ENCODE measurements at regions not wholly inside any gene's neighbourhood (a gene's known extent, or its start where the extent isn't known, plus 50 kb on each side); places are given as distances from the start of the nearest gene placed in this dataset.
A peak's percentile ranks its signal among the peaks of the same experiment; 100 is the strongest.

DNA sequence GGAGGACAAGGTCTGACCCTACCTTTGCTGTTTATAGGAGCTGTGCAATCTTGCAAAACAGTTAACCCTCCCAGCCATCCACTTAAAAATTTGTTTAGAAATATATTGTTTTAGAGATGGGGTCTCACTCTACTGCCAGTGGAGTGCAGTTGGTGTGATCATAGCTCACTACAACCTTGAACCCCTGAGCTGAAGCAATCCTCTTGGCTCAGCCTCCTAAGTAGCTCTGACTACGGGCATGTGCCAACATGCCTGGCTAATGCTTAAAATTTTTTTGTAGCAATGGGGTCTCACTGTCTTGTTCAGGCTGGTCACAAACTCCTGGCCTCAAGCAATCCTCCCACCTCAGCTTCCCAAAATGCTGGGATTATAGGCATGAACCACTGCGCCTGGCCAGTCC is 120.2 kb upstream of the PJA2 start:
- DNase-seq, result no peak

DNA sequence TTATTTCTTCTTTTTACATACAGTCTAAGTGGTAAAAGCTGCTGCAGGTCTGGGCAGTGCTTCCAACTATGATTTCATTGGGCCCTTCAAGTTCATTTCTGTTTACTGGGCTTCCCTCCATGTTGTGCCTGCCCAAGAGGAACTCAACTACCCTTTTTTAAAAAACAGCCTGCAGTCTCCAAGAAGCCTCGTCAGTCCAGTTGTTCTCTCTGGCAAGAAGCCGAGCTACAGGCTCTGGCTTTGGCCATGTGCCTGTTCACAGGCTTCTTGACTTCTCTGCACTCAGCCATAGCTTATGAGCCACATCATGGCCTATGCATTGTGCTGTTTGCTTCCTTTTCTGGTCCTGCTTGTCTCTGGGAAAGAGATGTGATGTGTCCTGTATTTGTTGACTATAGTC is 119.7 kb upstream of the PJA2 start:
- no peak for DNase-seq

DNA sequence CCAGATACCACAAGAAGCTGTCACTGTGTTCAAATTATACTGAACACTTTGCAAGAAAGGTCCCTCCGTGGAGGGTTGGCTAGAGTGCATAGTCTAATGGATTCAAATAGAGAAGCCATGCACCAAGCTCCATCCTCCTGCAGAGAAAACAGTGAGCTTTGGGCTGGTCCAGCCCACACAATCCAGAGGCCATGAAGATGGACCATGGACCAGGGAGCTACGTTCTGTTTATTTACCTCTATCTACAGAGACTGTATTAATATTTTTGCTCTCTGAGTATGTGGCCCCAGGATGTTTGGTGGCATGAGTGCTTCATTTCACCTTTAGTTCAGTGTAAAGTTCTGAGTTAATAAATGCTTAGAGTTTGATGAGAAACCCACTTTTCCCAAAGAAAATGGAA is 114.8 kb upstream of the PJA2 start:
- no peak for DNase-seq

GRCh38 chr5:109524026-109524425 is 114.3 kb upstream of the PJA2 start:
- no peak for DNase-seq

- no peak for DNase-seq
Observed at GRCh38 chr5:109522404-109522803, 112.6 kb upstream of the PJA2 start.

DNA sequence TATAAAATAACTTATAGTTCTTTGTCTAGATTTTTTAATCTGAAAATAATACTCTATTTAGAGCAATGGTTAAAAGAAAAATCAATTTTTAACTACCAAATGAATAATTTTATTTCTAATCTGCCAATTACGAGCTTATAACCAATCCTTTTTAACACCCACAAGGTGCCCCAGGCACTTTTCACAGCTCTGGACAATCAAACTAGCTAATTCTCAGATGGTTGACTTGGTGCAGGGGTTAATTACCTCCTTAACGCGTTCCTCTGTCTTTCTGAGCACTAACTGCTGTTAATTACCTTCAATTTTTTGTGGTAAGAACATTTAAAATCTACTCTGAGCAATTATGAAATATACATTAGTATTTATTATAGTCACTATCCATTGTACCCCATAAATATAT is 109.6 kb upstream of the PJA2 start:
- DNase-seq, result no peak

- DNase-seq, result no peak
Observed at GRCh38 chr5:109516390-109516789, 106.6 kb upstream of the PJA2 start.

DNA sequence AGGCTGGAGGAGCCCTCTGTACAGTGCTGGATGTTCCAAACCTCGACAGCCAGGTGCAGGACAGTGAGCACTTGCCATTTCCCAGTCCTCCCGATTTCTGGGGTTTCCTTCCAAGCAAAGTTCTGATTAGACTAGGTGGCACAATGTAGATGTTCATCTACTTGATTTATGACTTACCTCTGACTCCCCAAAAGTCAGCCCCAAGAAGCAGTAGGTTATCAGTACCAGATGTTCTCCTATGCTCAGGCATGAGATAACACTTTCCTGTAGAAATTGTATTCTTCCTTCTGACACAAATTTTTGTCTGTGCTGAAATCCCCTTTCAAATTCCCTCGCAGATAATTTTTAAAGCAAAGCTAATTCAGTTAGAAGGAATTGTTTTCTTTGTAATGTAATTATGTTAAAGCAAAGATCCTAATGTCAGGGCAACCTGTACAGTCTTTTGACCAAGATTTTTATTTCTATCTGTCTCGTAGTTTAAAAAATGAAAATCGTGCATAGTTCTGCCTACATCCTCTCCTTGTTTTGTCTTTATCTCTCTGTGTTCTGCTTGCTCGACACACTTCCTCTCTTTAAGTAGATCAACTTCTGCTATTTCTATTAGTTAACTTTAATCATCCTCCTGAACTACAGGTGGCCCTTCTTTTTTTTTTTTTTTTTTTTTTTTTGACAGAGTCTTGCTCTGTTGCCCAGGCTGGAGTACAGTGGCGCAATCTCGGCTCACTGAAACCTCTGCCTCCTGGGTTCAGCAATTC is 102.4 kb upstream of the PJA2 start:
- DNase-seq, result no peak

DNA sequence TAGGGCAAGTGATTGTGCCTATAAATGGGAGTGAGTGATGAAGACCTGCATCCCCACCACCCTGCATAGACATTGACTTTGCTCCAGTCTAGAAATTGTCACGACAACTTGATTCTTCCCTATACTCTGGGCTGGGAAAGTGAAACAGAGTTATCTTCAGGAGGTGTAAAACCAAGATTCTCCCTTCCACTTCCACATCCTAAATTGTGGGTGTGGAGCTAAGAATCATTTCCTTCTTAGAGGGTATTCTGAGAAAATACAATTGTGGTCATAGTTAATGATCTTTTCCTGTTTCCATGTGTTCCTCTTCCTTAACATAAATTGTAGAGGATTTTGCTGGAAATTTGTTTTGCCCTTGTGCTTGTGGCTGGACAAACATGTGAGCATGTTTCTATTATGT is 96.8 kb upstream of the PJA2 start:
- no peak for DNase-seq

DNA sequence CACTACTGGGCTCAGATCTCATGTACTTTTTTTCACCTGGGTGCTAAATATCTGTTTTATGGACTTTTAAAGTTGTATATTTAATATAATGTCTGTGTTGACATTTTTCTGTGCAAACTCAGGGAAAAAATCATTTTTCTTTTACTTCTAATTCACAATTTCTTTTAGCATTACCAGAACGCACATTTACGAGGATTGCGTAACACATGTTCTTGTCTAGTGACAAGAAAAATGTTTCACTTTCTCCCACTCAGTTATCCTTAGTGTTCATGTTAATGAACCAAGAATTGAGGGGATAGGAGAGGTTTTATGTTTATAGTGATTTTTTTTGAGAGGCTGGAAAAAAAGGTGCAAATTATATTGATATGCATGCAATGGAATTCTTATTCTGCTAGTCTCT is 86.3 kb upstream of the PJA2 start:
- DNase-seq, result no peak

DNA sequence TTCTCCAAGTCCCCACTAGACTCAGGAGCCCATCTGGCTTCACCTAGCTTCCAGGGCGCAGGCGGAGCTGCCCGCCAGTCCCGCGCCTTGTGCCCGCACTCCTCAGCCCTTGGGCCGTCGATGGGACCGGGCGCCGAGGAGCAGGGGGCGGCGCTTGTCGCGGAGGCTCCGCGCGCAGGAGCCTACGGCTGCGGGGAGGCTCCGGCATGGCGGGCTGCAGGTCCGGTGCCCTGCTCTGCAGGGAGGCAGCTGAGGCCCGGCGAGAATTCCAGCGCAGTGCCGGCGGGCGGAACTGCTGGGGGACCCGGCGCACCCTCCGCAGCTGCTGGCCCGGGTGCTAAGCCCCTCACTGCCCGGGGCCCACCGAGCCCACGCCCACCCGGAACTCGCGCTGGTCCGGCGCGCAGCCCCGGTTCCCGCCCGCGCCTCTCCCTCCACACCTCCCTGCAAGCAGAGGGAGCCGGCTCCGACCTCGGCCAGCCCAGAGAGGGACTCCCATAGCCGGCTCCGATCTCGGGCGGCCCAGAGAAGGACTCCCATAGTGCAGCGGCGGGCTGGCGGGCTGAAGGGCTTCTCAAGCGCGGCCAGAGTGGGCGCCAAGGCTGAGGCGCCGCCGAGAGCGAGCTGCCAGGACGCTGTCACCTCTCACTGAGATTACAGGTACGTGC is 78.1 kb upstream of the PJA2 start:
- no peak for DNase-seq

- DNase-seq, result no peak
Observed at GRCh38 chr5:109486200-109486804, 76.5 kb upstream of the PJA2 start.

DNA sequence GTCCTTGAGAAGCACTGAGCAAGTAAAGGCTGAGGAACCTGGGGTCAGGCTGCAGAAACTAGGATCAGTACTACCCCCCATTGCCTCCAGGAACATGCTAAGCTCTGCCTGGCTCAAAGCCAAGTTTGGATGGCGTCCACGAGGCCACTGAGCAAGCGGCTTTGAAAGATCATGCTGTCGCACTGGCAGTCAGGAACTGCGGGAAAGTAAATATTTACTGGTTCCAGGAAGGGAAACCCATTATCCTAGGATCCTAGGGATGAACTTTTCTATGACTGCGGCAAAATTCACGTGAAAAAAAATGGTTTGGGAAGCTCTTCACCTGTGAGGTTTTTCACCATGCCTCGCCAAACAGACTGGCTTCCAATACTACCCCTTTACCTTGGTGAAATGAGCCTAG is 75.3 kb upstream of the PJA2 start:
- no peak for DNase-seq

DNA sequence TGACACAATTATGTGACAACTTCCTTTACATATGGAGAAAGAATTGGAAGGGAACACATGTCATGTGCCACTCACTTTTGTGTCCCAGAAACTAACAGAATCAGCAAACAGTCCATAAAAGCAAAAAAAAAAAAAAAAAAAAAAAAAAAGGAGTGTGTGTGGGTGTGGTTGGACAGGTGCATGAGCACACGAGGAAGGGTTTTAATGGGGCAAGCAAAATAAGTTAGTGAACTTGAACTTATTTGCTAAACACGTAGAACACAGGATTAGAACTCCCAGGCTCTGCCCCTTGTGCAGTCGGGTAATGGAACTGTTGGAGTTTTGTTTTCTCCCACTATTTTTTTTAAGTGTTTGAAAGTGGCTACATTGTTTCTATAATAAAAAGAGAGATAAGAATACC is 74.8 kb upstream of the PJA2 start:
- no peak for DNase-seq

DNA sequence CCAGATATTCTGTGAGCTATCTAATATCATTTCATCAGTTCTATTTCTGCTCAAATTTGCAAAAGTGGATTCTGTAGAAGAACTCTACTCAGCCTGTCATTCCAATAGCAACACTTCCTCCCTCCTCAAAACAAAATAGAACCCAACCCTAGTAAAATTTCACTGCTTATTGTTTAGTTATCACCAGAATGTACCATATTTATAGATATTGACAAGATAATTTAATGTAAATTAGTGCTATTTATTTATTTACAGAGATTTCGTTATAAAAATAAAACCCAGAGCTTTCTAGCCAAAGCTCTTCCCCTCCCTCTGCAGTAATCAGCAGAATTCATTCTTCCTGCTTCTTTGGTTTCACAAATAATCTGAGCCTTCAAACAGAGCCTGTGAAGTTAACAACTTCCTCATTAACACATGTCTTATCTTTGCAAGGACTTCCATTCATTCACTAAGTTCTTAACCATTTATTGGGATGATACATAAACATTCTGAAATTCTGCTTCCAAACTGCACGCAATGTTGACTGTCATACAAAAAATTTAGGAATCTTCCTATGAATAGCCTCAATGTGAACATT is 73.7 kb upstream of the PJA2 start:
- no peak for DNase-seq

DNA sequence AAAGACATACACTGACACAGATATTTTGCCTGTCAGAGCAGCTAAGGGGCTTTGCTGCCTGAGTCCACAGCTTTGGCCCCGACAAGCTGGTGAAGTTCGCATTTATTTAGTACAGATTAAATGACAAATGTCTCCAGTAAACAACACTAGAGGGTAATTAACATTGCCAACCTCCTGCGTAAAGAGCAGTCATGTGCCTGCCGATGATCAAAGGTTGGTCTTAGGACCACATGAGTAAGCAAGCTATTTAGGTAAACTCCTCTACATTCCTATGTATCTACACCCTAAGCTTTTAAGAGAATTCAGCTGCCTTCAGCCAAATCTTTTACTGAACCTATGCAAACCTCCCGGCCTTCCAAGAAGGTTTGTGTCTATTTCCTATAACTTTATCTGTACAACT is 73.0 kb upstream of the PJA2 start:
- DNase-seq, result no peak

DNA sequence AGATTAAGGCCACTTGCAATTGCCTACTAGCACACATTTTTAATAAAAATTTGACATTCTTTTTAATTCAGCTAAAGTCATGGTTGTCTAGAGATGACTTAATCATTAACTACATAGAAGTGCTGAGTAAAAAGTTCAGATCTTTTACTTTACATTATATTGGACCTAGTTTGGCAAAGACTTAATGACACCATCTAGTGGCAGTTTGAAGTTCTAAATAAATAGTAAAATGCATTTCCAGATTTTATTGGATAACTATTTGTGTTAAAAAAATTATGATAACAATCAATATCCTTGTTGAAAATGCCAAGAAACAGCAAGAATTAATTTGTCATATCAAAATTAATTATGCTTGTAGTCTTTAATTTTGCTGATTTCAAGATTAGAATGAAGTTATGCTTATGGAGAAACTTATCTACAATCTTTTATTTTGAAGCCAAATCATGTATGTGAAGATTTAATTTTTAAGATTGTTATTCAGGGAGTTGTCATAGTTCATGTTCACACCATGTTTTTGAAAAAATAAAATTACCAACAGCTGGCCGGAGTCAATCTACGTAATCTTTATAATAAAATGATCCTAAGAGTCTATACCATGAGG is 69.6 kb upstream of the PJA2 start:
- DNase-seq, result no peak

GRCh38 chr5:109478830-109479229 is 69.1 kb upstream of the PJA2 start:
- DNase-seq, result no peak

DNA sequence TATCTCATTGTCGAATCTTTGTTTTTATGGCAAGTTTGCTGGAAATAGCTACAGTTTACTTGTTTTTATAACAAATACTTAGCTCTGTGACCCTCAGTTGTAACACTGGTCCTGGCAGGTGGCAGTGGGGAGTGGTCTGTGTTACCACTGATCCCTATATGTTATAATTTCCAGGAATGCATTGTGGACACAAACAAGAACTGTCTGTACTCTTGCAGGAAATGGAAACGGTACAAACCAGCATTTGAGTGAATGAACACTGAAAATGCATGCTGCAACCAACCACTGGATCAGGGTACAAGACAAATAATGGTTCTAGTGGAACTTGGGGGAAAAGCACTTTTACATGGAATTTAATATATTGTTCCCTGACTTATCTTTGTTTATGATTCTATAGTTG is 66.5 kb upstream of the PJA2 start:
- no peak for DNase-seq

DNA sequence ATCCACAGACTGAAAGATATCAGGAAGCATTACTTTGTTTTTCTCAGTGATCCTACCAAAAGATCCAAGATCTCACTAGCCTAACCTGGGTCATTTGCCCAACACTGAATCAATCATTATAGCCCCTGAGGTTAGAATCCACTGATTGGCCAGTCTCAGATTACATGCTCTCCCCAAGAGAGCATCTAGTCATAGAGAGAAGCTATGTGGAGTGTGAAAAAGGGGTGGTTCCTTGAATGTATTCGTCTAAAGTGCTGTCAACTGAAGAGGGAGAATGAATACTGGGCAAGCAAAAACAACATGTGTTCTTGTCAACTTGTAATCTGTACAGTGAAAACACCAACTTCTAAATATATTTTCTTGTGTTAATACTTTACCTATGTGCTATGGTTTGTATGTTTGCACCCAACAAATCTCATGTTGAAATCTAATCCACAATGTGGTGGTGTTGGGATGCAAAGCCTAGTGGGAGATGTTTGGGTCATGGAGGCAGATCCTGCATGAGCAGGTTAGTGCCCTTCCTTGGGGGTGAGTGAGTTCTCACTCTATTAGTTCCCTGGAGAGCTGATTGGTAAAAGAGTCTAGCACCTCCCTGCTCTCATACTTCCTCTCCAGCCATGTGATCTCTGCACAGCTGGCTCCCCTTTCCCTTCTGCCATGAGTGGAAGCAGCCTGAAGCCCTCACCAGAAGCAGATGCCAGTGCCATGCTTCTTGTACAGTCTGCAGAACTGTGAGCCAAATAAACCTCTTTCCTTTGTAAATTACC is 60.3 kb upstream of the PJA2 start:
- DNase-seq, result no peak

GRCh38 chr5:109468737-109469420 is 59.1 kb upstream of the PJA2 start:
- peak; percentile 85 for DNase-seq

DNA sequence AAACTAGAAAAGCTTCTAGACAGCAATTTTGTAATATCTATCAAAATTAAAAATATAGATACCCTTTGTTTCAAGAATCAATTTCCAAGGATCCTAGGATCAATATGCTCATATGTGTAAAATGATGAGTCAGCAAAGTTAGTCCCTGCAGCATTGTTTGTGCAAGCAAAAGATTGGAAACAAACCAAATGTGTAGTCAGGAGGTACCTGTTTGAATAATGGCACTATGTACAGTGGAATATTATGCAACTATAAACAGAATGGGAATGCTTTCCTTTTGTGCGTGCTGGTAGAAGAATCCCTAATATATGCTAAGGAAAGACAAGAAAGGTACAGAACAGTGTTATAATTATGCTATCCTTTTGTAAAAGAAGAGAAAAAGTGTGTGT is 58.5 kb upstream of the PJA2 start:
- DNase-seq, result no peak

All from stimulated activated CD8-positive, alpha-beta memory T cell treated with anti-CD3 and anti-CD28 coated beads, Interleukin-4, amount 100 ng/mL, for 48 hours (primary cell).